ENCODE measurements at regions not wholly inside any gene's neighbourhood (a gene's known extent, or its start where the extent isn't known, plus 50 kb on each side); places are given as distances from the start of the nearest gene placed in this dataset.

DNA sequence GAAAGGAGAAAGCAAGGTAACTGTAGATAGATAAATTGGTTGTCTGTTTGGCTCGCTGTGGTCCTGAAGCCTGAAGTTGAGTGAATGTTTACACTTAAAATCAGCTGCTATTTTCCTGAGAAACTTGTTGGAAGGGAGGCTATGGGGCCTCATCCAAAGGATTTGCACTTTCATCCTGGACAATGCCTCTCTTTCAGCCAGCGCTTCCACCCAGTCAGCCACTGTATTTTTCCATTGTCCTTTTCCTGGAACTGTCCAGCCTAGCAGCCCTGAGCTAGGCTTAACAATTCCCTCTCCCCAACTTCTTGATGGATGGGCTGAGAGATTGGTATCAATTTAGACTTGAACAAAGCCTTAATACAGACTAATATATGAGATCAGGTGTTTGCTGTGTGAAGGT is 429.2 kb downstream of the DMAC1 start:
- in situ Hi-C loops (cut with HindIII; ENCODE audit: low sequenced_read_pairs) = no loop called here
- DNase-seq (ENCODE audit: low spot score) = no peak

DNA sequence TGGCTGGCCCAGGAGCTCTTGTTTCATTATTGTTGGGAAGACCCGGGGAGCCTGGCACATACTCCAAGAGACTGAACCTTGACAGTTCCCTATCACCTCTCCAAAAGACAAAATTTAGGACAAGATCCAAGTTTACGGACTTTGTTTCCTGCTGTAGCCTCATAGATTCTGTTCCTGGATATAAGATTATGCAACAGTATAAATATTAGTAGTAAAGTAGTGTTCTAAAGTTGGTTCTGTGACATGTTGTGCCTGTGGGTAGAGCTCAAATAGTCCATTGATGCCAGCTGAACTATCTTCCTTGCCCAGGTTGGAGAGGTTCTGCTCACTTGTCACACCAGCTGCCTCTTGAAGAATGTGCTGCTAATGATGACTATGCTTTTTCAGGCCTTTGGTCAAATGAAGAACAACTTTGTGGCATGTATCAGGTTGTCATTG is 430.2 kb downstream of the DMAC1 start:
- in situ Hi-C loops (cut with HindIII; ENCODE audit: low sequenced_read_pairs) = no loop called here
- no peak for DNase-seq (ENCODE audit: low spot score)

- no peak for DNase-seq (ENCODE audit: low spot score)
- in situ Hi-C loops (cut with HindIII; ENCODE audit: low sequenced_read_pairs) = no loop called here
Measured at GRCh38 chr9:7368410-7369292, 430.9 kb downstream of the DMAC1 start.

GRCh38 chr9:7367726-7368125 is 431.9 kb downstream of the DMAC1 start:
- in situ Hi-C loops (cut with HindIII; ENCODE audit: low sequenced_read_pairs) = no loop called here
- DNase-seq (ENCODE audit: low spot score) = no peak

DNA sequence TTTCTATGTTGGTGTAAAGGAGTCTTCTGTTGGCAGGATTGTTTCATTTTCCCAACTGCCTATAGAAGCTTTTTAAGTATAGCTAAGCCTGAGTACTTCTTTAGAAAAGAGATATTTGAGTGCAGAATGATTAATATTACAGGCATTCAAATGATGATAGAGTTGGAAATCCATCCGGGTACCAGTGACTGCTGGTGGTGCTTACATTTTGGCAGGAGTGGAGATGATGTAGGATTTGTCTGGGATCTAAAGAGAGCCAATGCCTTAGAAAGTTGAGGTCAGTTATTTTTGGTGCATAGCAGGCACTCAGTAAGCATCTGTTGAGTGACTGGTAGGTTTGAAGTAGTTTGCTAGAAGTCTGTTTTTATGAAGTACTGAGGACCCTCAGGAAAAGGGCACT is 433.5 kb downstream of the DMAC1 start:
- in situ Hi-C loops (cut with HindIII; ENCODE audit: low sequenced_read_pairs) = no loop called here
- DNase-seq (ENCODE audit: low spot score) = no peak

DNA sequence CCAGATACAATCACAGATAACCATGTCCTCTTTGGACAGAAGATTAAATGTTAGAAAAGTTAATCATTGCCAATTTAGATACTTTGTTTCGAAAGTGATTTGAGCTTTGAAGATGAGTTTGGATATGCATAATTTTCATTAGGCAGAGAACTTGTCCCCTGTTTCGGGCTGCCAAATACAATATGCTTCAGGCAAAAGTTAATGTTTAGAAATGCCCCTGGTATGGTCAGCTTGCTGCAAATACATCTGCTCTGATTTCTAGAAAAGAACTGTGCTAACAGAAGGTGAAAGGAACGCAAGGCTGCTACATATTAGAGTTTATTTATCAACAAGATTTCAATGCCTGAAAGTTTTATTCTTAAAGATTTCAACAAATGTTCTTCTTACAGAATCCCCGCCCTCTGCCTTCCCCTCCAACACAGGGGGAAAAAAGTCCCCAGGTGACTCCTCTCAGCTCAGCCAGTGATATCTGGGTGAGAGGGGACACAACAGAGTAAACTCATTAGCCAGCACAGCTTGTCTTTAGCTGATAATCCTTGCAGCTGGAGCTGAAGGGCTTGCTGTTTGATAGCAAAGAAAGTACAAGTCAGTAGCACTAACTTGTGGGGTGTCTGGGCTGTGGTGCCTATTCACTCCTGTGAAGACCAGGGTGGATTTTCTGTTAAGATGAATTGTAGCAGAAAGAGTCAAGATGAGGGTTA is 435.7 kb downstream of the DMAC1 start:
- in situ Hi-C loops (cut with HindIII; ENCODE audit: low sequenced_read_pairs) = no loop called here
- no peak for DNase-seq (ENCODE audit: low spot score)

DNA sequence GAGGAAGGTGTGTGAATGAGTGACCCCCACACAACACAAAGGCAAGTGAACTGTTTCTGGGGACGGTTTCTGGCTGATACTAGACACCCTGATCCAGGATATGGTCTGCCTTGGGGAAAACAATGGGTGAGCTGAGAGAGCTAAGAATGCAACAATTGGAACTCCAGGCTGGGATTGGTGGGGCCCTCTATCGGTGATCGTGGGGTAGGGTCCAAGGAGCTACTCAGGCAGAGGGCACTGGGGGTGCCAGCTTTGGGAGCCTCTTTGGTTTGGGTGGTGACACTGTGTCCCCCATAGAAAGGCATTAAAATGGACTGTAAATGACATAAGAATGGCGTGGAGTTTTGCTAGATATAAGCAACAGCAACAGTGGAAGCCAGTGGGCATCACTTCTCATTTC is 439.1 kb downstream of the DMAC1 start:
- no peak for DNase-seq (ENCODE audit: low spot score)
- in situ Hi-C loops (cut with HindIII; ENCODE audit: low sequenced_read_pairs) = no loop called here

DNA sequence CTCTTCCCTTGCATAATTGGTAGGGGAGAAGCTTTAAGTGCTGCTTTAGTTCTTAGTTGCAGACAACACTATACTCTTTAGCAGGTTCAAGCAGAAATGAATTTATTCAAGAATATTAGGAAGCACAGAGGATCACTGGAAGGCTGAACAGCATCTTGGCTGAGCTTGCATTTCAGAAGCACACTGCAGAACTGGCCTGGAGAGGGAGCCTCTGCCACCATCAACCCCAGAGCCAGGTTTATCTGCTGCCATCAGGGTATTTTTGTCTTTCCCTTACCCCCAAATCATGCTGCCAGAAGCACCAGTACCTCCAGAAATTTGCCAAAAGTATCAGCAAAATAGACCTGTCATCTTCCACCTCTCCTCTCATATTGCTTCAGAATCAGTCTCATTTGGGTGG is 440.7 kb downstream of the DMAC1 start:
- in situ Hi-C loops (cut with HindIII; ENCODE audit: low sequenced_read_pairs) = no loop called here
- DNase-seq (ENCODE audit: low spot score) = no peak

DNA sequence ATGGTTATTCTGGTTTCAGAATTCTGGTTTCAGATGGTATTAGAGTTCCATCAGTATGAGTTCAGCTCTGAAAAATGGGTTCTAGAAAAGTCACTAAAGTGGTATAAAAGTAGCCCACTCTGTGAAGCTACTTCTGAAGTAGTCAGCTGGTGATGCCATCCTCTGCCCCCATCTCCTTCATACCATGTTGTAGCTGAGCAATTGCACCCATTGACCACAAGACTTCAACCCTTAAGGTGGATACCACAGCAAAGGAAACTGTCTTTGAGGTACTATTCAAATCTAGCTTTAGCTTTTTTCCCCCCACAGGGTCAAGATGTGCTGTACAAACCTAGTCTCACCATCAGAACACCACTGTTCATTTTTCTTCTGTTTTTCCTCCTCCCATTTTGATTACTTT is 444.9 kb downstream of the DMAC1 start:
- DNase-seq (ENCODE audit: low spot score) = no peak
- in situ Hi-C loops (cut with HindIII; ENCODE audit: low sequenced_read_pairs) = no loop called here

DNA sequence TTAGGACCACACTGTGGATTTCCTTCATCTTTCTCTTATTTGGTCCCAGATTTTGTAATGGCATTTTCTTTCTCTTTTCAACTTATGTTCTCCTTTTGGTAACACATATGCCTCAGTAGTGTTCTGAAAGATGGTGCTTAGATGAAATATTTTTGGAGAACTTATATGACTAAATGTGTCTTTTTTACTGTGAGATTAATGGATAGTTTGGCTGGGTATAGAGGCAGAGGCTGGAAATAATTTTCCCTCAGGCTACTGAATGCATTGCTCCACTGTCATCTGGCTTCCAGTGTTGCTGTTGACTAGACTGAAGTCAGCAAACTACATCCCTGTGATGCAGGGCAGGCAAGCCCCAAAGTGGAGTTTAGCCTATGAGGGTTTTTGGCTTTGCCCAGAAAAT is 450.9 kb downstream of the DMAC1 start:
- in situ Hi-C loops (cut with HindIII; ENCODE audit: low sequenced_read_pairs) = no loop called here
- no peak for DNase-seq (ENCODE audit: low spot score)

DNA sequence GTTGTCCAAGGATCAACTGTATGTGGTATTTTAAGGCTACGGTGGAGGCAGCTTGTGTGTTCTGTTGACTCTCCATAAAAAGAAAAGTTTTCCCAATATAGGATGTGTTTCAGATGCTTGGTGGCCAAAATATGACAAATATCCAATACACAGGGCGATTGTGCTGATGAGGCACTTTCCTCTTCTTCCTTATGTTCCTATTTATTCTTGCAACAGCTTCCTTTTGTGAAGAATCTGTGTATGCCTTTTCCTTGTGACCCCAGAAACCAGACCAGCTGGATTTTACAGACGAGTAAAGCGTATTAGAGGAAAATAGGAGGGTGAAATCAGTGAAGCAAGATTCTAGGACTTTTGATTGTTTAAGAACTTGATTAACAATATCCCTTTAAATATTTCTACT is 452.0 kb downstream of the DMAC1 start:
- in situ Hi-C loops (cut with HindIII; ENCODE audit: low sequenced_read_pairs) = no loop called here
- no peak for DNase-seq (ENCODE audit: low spot score)

- DNase-seq (ENCODE audit: low spot score) = no peak
- in situ Hi-C loops (cut with HindIII; ENCODE audit: low sequenced_read_pairs) = no loop called here
Measured at GRCh38 chr9:7346144-7346543, 453.4 kb downstream of the DMAC1 start.

DNA sequence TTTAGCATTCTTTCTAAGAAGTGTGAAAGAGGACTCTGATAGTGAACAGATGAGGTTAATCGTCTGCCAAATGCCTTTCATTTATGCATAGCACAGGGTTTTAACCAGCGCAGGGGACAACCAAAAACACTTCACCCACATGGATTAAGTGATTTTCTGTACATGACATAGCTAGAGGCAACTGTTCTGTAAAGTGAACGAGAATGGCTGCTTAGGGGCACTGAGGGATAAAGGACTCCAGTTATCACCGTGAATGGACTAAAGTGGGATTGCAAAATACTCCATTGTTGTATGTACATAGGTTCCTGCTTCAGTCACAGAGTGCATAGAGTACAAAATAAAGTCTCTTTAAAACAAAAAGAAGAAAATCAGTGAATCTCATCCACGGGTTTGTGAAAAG is 456.8 kb downstream of the DMAC1 start:
- in situ Hi-C loops (cut with HindIII; ENCODE audit: low sequenced_read_pairs) = no loop called here
- DNase-seq (ENCODE audit: low spot score) = no peak

DNA sequence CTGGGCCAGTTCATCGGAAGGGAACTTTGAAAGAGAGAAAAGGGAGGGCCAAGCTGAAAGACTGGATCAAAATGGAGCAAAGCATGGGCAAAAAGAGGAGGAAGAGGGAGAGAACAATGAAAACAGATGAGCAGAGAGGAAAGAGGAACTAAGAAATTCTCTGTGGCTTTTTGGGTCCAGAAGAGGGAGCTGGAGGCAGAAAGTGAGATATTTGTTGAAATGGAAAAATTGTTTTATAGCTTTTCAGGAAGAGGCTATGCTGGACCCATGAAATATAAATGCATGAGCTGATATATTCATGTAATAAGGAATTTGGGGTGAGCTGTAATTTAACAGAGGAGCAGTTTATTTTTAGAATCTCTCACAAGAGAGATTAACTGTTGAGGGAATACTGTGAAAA is 457.3 kb downstream of the DMAC1 start:
- in situ Hi-C loops (cut with HindIII; ENCODE audit: low sequenced_read_pairs) = no loop called here
- peak; percentile 7 for DNase-seq (ENCODE audit: low spot score)

GRCh38 chr9:7341571-7341970 is 458.0 kb downstream of the DMAC1 start:
- no peak for DNase-seq (ENCODE audit: low spot score)
- in situ Hi-C loops (cut with HindIII; ENCODE audit: low sequenced_read_pairs) = no loop called here

GRCh38 chr9:7340451-7340850 is 459.1 kb downstream of the DMAC1 start:
- in situ Hi-C loops (cut with HindIII; ENCODE audit: low sequenced_read_pairs) = no loop called here
- DNase-seq (ENCODE audit: low spot score) = no peak

DNA sequence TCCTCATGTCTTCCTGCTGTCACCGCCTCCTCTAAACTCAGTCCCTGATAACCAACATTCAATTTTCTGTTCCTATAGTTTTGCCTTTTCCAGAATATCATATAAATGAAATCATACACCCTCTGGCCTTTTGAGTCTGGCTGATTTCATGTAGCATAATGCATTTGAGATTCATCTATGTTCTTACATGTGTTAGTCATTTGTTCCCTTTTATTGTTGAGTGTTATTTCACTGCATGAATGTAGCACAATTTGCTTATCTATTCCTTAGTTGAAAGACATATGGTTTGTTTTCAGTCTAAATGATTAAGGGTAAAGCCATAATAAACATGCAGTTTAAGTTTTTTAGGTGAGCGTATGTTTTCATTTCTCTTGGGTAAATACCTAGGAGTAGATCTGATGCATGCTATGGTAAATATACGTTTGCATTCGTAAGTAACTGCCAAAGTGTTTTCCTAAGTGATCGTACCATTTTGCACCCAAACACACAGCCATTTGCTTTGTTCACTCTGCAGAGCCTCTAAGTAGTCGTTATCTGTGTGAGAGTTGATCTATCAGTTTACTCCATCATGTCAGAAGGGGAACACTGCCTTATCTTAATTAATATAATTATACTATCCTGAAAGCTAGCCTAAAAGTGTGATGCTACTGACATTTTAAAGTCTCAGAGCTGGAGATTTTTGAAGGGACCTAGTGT is 460.8 kb downstream of the DMAC1 start:
- no peak for DNase-seq (ENCODE audit: low spot score)
- in situ Hi-C loops (cut with HindIII; ENCODE audit: low sequenced_read_pairs) = no loop called here

DNA sequence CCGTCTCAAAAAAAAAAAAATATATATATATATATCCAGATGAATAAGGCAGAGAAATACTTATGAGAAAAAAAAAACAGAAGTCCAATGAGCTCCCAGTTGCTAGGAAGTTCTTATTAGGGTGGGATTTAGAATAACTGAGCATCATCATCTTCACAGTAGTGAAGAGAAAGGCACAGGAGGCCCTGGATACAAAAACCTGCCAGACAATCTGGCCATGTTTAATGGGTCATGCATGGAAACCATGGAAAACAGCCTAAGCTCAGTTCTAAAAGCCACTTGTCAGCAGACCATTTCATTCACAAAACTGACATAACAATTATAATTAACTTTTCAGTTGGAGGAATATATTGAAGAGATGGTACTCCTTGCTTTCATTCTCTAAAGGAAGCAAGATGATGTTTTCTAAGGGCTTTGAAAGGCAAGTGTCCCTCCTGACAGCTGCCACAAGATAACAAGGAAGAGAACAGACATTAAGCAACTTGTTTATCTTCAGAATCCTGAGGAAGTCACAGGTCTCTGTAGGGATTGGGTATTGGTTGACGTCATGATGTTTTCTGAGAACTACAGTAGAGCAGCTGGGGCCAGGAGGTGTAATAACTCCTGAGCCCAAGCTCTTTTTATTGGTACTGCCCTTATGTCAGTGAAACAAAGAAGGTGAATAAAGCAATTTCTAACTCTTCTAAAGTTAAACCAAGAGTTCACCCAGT is 463.1 kb downstream of the DMAC1 start:
- in situ Hi-C loops (cut with HindIII; ENCODE audit: low sequenced_read_pairs) = no loop called here
- no peak for DNase-seq (ENCODE audit: low spot score)

GRCh38 chr9:7333719-7334118 is 465.9 kb downstream of the DMAC1 start:
- DNase-seq (ENCODE audit: low spot score) = no peak

DNA sequence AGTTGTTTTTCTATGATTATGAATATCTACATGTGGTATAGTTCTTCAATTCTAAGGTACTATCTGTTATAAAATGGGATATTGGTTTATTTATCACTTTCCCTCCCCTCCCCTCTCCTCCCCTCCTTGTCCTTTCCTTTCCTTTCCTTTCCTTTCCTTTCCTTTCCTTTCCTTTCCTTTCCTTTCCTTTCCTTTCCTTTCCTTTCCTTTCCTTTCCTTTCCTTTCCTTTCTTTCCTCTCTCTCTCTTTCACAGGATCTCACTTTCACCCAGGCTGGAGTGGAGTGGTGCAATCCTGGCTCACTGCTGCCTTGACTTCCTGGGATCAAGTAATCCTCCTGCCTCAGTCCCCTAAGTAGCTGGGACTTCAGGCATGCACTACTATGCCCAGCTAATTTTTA is 466.8 kb downstream of the DMAC1 start:
- DNase-seq (ENCODE audit: low spot score) = no peak
- in situ Hi-C loops (cut with HindIII; ENCODE audit: low sequenced_read_pairs) = no loop called here

More at GRCh38 chr9:7333719-7334118, 465.9 kb downstream of the DMAC1 start:
- in situ Hi-C loops (cut with HindIII; ENCODE audit: low sequenced_read_pairs) = no loop called here

Data from G401 (cell line).